Mononuclear cell (primary cell): ENCODE measurements at regions not wholly inside any gene's neighbourhood (a gene's known extent, or its start where the extent isn't known, plus 50 kb on each side); places are given as distances from the start of the nearest gene placed in this dataset.

Source experiments
- H3K27me3 ChIP-seq: 2 replicates; pipeline ENCODE4 v1.6.0; 2011; ENCODE audit warnings: low read length, control low read depth; ENCODE audit not compliant: insufficient read depth
- H3K4me1 ChIP-seq: 2 replicates; pipeline ENCODE4 v1.5.1; 2011; ENCODE audit warnings: mild to moderate bottlenecking, low read length, control low read depth; ENCODE audit not compliant: insufficient read depth
- H3K4me3 ChIP-seq: 2 replicates; pipeline ENCODE4 v1.5.1; 2011; ENCODE audit warnings: mild to moderate bottlenecking, low read length, moderate library complexity
- H3K9me3 ChIP-seq: 2 replicates; pipeline ENCODE4 v1.5.1; 2011; ENCODE audit warnings: low read depth, mild to moderate bottlenecking, control low read depth, low read length

GRCh38 chr10:31173752-31174151 lies 142.1 kb upstream of the ZNF438 start:
- H3K27me3 ChIP-seq = peaks cover 4% of the 10 kb centered on the region
- no peaks in the 10 kb centered on the region for H3K4me1 ChIP-seq
- H3K9me3 ChIP-seq = peaks cover 11% of the 10 kb centered on the region
- H3K4me3 ChIP-seq = no peak overlapping the region

DNA sequence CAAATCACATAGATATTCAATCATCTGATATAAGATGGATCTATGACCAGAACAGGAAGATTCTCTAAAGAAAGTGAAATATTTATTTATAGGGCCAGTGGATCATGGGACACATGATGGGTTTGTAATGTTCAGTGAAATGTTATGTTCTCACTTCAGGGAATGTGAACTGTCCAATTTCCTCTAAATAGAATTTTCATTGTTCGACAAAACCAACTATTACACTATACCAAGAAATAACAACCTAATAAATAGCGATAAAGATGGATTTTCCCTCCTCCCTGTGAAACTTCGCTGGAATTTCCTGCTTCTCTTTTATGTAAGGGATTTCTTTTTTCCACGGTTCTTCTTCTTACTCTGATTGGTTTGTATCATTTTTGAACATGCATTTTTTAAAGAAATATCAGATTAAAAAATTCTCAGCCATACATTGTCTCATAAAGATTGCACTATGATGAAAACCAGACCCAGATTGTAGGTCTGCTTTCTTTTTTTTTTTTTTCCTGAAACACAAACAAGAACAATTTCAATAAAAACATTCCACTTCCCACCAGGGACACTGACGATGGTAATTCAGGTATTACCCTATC lies 139.8 kb upstream of the ZEB1 start:
- H3K4me1 ChIP-seq = no peaks in the 10 kb centered on the region
- H3K9me3 ChIP-seq = peaks cover 11% of the 10 kb centered on the region
- no peak overlapping the region for H3K4me3 ChIP-seq
- peaks cover 4% of the 10 kb centered on the region for H3K27me3 ChIP-seq

DNA sequence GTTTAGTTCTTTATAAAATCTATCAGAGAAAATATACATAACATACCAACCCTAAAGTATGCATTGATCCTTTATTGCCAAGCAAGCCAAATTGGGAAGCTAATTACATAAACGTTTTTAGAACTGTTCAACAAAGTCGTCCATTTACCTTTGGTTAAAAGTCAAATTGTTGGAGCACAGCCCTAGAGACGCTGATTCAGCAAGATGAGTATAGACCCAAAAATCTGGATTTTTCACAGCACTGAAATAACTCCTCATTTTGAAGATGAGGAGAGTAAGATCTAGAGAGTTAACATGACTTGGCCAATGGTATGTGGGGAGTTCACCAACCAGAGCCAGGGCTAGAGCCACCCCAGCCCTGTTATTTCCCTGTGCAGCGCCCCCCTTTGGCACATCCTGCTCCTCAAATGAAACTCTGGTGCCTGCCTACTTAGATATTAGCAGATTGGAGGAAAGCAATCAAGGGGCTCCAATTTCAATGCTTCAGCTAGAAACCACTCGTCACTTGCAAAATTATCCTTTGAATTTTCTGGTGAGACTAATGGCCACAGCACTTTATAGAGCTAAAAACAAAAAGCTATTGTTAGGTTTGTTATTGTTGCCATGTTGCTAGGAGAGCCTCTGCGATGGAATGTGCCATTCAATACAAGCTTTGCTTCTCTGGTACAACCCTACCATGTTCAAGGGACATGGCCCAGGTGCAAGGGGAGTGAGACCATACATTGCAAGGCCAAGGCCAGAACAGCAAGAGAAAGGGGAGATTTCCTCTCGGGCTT lies 132.6 kb upstream of the ZEB1 start:
- H3K9me3 ChIP-seq = no peaks in the 10 kb centered on the region
- H3K4me3 ChIP-seq = no peak overlapping the region
- H3K27me3 ChIP-seq = no peaks in the 10 kb centered on the region
- no peaks in the 10 kb centered on the region for H3K4me1 ChIP-seq

DNA sequence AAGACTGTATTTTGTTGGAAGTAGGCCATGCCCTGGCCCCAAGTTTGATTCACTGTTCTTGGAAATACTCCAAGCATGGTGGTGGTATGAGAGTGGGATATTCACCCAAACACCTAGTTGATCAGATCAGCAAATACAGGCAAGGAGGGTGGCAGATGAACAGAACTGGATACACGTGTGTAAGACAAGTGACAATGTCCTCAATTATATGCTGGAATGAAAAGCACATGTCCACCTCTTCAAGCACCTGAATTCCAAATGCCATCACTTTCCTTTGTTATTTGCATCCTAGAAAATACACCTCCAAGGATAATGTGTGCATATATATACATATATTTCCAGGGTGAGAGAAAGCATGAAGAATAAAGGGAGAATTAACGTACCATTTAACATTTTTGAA lies 131.8 kb upstream of the ZEB1 start:
- Histone ChIP-seq H3K4me1 (no peaks in the 10 kb centered on the region), H3K4me3 (no peak overlapping the region), H3K27me3 (no peaks in the 10 kb centered on the region), H3K9me3 (no peaks in the 10 kb centered on the region)

DNA sequence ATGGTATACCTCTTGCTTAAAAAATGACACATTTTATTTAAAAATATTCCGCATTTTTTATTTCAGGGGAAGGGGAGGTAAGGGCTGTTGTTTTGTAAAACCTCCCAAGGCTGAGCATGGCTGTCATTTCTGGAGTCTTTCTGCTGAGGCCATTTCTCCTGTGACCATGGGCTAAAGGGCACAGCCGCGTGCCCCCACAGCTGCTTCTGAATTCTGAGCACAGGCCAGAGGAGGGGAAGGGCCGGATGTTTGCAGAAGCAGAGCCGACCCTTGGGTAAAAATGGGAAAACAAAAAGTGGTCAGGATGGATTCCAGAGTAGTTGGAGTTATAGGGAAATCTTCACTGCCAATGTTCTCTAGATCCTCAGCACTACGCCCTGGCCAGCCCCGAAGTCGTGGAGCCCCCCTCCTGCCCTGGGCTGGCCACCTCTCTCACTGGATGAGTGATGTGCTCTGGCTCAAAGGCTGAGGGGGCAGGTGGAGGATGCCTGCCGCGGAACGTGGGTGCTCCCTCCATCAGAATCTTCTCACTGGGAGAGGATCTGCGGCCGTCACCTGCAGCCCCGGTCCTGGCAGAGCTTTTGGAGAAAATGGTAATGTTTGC lies 131.3 kb upstream of the ZEB1 start:
- Histone ChIP-seq H3K4me1 (no peaks in the 10 kb centered on the region), H3K9me3 (no peaks in the 10 kb centered on the region), H3K4me3 (no peak overlapping the region), H3K27me3 (no peaks in the 10 kb centered on the region)

GRCh38 chr10:31188792-31189406 lies 130.1 kb upstream of the ZEB1 start:
- no peak overlapping the region for H3K4me3 ChIP-seq
- H3K4me1 ChIP-seq = no peaks in the 10 kb centered on the region
- H3K9me3 ChIP-seq = no peaks in the 10 kb centered on the region
- H3K27me3 ChIP-seq = no peaks in the 10 kb centered on the region

- no peaks in the 10 kb centered on the region for H3K27me3 ChIP-seq
- H3K4me3 ChIP-seq = no peak overlapping the region
- no peaks in the 10 kb centered on the region for H3K9me3 ChIP-seq
- H3K4me1 ChIP-seq = no peaks in the 10 kb centered on the region
Measured at GRCh38 chr10:31190488-31190887, 128.5 kb upstream of the ZEB1 start.

DNA sequence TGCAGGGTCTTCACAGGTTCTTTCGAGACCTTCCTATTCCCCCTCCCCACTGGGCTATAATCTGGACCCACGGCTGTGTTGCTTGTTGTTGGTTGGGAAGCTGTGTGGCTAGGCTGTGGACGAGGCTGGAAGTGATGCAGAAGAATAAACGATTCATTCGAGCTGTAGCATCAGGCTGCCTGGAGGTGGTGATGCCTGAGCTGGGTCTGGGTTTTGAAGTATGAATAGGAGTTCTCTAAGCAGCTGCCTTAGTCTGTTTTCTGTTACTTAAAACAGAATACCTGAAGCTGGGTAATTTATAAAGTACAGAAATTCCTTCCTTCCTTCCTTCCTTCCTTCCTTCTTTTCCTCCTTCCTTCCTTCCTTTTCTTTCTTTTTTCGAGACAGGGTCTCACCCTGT lies 126.5 kb upstream of the ZEB1 start:
- Histone ChIP-seq H3K4me3 (no peak overlapping the region), H3K27me3 (no peaks in the 10 kb centered on the region), H3K4me1 (no peaks in the 10 kb centered on the region), H3K9me3 (no peaks in the 10 kb centered on the region)

DNA sequence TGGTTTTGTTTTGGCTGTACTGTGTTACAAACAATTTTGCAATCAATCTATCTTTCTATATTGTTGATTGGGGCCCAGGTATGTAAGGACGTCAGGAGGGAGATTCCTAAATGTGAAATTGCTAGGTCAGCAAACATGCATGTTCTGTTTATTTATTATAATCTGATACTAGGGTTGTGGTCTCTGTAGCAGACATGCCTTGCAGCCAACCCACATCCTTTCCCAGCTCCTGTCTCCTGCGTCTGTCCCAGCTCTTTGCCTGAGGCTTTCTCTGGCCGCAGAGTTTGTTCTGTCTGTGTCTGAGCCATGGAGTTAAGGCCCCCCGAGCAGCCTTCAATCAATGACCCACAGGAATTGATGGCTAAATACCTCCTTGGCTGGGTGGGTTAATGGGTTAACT lies 124.0 kb upstream of the ZEB1 start:
- Histone ChIP-seq H3K9me3 (no peaks in the 10 kb centered on the region), H3K4me1 (no peaks in the 10 kb centered on the region), H3K4me3 (no peak overlapping the region), H3K27me3 (no peaks in the 10 kb centered on the region)

DNA sequence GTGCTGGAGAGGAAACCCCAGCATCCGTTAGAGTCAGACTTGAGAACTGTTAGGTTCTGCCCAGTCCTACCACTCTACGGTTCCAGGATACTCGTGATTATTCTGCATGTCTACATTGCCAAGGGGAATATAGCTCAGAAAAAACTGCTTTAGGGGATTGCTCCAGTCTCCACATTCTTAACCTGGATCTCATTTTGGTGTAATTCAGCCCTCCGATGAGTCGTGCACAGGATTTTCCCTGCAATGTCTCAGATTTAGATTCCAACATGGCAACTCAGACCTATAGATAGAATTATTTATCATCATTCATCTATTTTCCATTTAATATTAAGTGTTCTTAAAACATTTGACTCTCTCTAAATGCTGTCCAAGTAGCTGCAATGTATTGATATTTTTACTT lies 121.1 kb upstream of the ZEB1 start:
- no peaks in the 10 kb centered on the region for H3K27me3 ChIP-seq
- H3K4me3 ChIP-seq = no peak overlapping the region
- H3K4me1 ChIP-seq = no peaks in the 10 kb centered on the region

DNA sequence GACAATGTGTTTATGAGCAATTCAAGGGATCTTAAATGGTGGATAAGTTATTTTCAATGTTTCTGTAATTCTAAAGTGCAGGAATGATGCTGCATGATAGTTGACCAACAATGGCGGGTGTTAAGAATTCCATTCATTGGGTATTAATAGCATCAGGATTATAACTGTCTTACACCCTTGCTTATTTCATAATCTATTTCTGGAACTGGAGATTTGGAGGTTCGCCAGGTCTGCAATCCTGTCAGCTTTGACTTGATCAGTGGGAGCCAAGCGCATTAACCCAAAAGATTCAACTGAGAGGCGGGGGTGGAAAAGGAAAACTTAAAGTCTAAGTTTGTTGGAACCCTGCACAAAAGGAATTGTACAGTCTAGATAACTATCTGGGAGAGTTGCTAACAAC lies 114.9 kb upstream of the ZEB1 start:
- no peaks in the 10 kb centered on the region for H3K9me3 ChIP-seq
- H3K27me3 ChIP-seq = no peaks in the 10 kb centered on the region
- no peaks in the 10 kb centered on the region for H3K4me1 ChIP-seq
- H3K4me3 ChIP-seq = no peak overlapping the region

More for the DNA sequence above, 121.1 kb upstream of the ZEB1 start:
- H3K9me3 ChIP-seq = no peaks in the 10 kb centered on the region

DNA sequence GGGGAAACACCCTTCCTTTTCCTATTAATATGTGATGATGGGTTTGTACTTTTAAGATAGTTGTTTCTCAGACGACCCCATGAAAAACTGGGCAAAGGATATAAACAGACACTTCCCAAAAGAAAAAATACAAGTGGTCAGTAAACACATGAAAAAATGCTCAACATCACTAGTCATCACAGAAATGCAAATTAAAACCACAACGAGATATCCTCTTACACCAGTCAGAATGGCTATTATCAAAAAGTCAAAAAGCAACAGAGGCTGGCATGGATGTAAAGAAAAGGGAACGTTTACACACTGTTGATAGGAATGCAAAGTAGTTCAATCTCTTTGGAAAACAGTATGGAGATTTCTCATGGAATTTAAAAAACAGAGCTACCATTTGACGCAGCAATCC lies 111.4 kb upstream of the ZEB1 start:
- no peaks in the 10 kb centered on the region for H3K4me1 ChIP-seq
- H3K27me3 ChIP-seq = no peaks in the 10 kb centered on the region
- H3K4me3 ChIP-seq = no peak overlapping the region
- no peaks in the 10 kb centered on the region for H3K9me3 ChIP-seq

- no peaks in the 10 kb centered on the region for H3K9me3 ChIP-seq
Measured at GRCh38 chr10:31209478-31209877, 109.5 kb upstream of the ZEB1 start.

GRCh38 chr10:31210190-31210589 lies 108.8 kb upstream of the ZEB1 start:
- Histone ChIP-seq H3K27me3 (no peaks in the 10 kb centered on the region), H3K9me3 (no peaks in the 10 kb centered on the region), H3K4me1 (peaks cover 7% of the 10 kb centered on the region), H3K4me3 (no peak overlapping the region)

More at GRCh38 chr10:31209478-31209877, 109.5 kb upstream of the ZEB1 start:
- no peak overlapping the region for H3K4me3 ChIP-seq
- peaks cover 2% of the 10 kb centered on the region for H3K4me1 ChIP-seq
- no peaks in the 10 kb centered on the region for H3K27me3 ChIP-seq

DNA sequence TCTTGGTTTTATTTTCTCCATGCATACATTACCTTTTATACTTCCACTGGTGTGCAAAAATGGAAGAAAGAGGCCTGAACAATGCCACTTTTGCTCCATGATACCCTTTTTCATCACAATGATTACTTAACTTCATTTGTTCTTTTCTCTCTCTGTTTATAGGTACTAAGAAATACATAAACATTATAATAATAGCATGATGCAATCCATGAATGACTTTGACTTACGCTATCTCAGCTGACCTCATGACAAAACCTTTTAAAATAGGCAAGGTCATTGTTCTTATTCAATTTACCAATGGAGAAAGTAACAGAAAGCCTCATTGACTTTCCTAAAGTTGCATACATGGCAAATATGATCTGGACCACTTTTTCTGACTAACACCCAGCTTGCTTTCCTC lies 105.1 kb upstream of the ZEB1 start:
- H3K27me3 ChIP-seq = no peaks in the 10 kb centered on the region
- H3K4me3 ChIP-seq = no peak overlapping the region
- H3K4me1 ChIP-seq = peaks cover 13% of the 10 kb centered on the region
- H3K9me3 ChIP-seq = no peaks in the 10 kb centered on the region
